Fibroblast of lung (primary cell): ENCODE measurements at regions not wholly inside any gene's neighbourhood (a gene's known extent, or its start where the extent isn't known, plus 50 kb on each side); places are given as distances from the start of the nearest gene placed in this dataset.

Experiments
- DNase-seq, 2 donors: peaks; one replicate each; pipeline versions ENCODE4 v3.0.0 to v3.0.0-alpha.2; 2010; ENCODE audit warnings: low read depth in 2 of 2
- H2AFZ ChIP-seq: 2 replicates; pipeline ENCODE4 v1.5.1; 2012; ENCODE audit warnings: low read length, control low read depth, inconsistent platforms
- H3K27ac ChIP-seq: 2 replicates; pipeline ENCODE4 v1.5.1; 2011; ENCODE audit warnings: low read length, control low read depth; ENCODE audit not compliant: insufficient read depth
- H3K27me3 ChIP-seq: 2 replicates; pipeline ENCODE4 v1.5.1; 2011; ENCODE audit warnings: mild to moderate bottlenecking, low read length; ENCODE audit not compliant: control insufficient read depth, insufficient read depth
- H3K36me3 ChIP-seq: 2 replicates; pipeline ENCODE4 v1.5.1; 2011; ENCODE audit warnings: low read length; ENCODE audit not compliant: control insufficient read depth, insufficient read depth
- H3K4me1 ChIP-seq: 2 replicates; pipeline ENCODE4 v1.5.1; 2011; ENCODE audit warnings: low read length; ENCODE audit not compliant: control insufficient read depth, insufficient read depth; ENCODE audit errors: extremely low read depth
- H3K4me2 ChIP-seq: 2 replicates; pipeline ENCODE4 v1.5.1; 2011; ENCODE audit warnings: low read length, control low read depth; ENCODE audit not compliant: insufficient read depth; ENCODE audit errors: extremely low read depth
- H3K4me3 ChIP-seq, 4 experiments: fragments of 200-600 bp in 1 of 4; sonication (generic) in 1 of 4; replicated peaks in 1 of 4; 2 replicates each; pipeline ENCODE4 v1.5.1; 2011 to 2016; ENCODE audit warnings: low read length in 4 of 4, low read depth in 3 of 4, mild to moderate bottlenecking in 3 of 4, control low read depth in 2 of 4, inconsistent platforms in 1 of 4, mixed read lengths in 1 of 4; ENCODE audit not compliant: insufficient read depth in 1 of 4; ENCODE audit errors: control extremely low read depth in 1 of 4
- H3K79me2 ChIP-seq: 2 replicates; pipeline ENCODE4 v1.5.1; 2012; ENCODE audit warnings: mild to moderate bottlenecking, low read length, inconsistent platforms; ENCODE audit not compliant: control insufficient read depth, insufficient read depth
- H3K9ac ChIP-seq: 2 replicates; pipeline ENCODE4 v1.5.1; 2011; ENCODE audit warnings: mild to moderate bottlenecking, low read length, control low read depth; ENCODE audit not compliant: insufficient read depth
- H3K9me3 ChIP-seq: 2 replicates; pipeline ENCODE4 v1.5.1; 2012; ENCODE audit warnings: low read depth, low read length; ENCODE audit not compliant: control insufficient read depth, insufficient read depth
- H4K20me1 ChIP-seq: 2 replicates; pipeline ENCODE4 v1.5.1; 2011; ENCODE audit warnings: low read length; ENCODE audit not compliant: control insufficient read depth, insufficient read depth; ENCODE audit errors: extremely low read depth
- EZH2 ChIP-seq: IDR thresholded peaks from 2 replicates; pipeline ENCODE4 v1.5.1; 2012; ENCODE audit warnings: low read length, control low read depth, mild to moderate bottlenecking; ENCODE audit errors: missing control alignments
- TF ChIP-seq, protein P1 (sequence below), 2 donors: IDR thresholded peaks in 1 of 2; conservative IDR thresholded peaks in 1 of 2; 1 replicate in 1 of 2; 2 replicates in 1 of 2; pipeline ENCODE4 v1.5.1; 2011 to 2012; ENCODE audit warnings: low read length in 2 of 2, control low read depth in 1 of 2, inconsistent platforms in 1 of 2, low read depth in 1 of 2, mild to moderate bottlenecking in 1 of 2

DNA sequence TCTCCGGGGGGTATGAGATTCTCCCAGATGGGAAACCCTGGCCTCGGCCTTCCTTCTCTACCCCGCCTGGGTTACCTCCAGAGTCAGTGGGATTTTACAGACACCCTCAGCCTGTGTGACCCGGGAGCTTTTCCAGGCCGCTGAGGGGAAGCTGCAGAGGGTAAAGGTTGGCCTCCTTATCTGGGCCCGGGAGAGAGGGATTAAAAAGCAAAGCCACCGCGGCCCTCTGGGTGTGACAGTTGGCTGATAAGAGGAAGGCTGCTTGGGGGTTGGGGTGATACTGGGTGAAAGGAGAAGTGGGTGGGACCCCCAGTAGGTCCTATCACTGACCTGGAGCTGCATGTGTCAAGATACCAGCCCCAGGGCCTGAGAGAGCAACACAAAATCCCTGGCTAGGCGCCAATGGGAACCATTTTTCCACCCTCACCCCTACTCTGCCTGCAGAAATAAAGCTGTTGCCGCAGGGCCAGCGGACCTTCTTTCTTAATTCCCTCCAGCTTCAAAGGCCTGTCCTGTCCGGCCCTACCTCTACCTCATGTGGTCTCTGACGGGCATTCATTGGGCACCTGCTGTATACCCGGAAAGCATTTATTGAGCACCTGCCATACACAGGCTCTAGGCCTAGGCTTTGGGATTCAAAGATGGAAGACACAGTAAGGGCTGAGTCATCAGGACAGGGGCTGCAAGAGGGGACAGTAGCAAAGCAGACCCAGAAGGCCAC, 77.6 kb upstream of the GSE1 start:
- Histone ChIP-seq H3K9ac (no peak overlapping the region), H3K4me2 (no peak overlapping the region), H3K79me2 (no peaks in the 10 kb centered on the region), H3K9me3 (no peaks in the 10 kb centered on the region), H3K4me3 (no peak overlapping the region), H4K20me1 (no peaks in the 10 kb centered on the region), H3K4me1 (no peaks in the 10 kb centered on the region), H3K36me3 (no peaks in the 10 kb centered on the region), H3K27me3 (no peaks in the 10 kb centered on the region), H2AFZ (no peak overlapping the region), H3K27ac (no peak overlapping the region)
- TF ChIP-seq EZH2 = no peak
- TF ChIP-seq, protein P1, sequence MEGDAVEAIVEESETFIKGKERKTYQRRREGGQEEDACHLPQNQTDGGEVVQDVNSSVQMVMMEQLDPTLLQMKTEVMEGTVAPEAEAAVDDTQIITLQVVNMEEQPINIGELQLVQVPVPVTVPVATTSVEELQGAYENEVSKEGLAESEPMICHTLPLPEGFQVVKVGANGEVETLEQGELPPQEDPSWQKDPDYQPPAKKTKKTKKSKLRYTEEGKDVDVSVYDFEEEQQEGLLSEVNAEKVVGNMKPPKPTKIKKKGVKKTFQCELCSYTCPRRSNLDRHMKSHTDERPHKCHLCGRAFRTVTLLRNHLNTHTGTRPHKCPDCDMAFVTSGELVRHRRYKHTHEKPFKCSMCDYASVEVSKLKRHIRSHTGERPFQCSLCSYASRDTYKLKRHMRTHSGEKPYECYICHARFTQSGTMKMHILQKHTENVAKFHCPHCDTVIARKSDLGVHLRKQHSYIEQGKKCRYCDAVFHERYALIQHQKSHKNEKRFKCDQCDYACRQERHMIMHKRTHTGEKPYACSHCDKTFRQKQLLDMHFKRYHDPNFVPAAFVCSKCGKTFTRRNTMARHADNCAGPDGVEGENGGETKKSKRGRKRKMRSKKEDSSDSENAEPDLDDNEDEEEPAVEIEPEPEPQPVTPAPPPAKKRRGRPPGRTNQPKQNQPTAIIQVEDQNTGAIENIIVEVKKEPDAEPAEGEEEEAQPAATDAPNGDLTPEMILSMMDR (conservative IDR thresholded peaks at IDR 0.05 in 1 of 2, IDR thresholded peaks at IDR 0.05 in 1 of 2; ENCODE audit: low read depth in 1 of 2, low read length in 2 of 2) = no peak
- no peak for DNase-seq

DNA sequence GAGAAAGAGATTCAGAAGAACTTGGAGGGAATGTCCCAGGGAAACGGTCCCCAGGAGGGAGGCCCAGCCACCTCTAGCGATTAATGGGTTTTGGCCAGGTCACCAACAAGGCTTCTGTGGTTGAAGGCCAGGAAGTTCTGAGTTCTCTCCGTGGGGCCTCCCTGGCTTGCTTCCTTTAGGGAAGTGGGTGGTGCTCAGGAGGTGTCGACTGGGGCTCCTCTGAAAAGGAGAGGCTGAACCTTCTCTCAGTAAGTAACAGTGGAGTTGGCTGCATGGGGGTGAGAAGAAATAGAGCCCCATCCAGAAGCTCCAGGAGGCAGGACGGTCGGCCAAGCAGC, 77.1 kb upstream of the GSE1 start:
- H3K79me2 ChIP-seq = no peaks in the 10 kb centered on the region
- H3K9me3 ChIP-seq = no peaks in the 10 kb centered on the region
- TF ChIP-seq EZH2 = no peak
- H3K27ac ChIP-seq = no peak overlapping the region
- no peaks in the 10 kb centered on the region for H3K27me3 ChIP-seq
- H3K36me3 ChIP-seq = no peaks in the 10 kb centered on the region
- H3K4me3 ChIP-seq = no peak overlapping the region
- H2AFZ ChIP-seq = no peak overlapping the region
- DNase-seq = no peak
- H3K9ac ChIP-seq = no peak overlapping the region
- no peaks in the 10 kb centered on the region for H4K20me1 ChIP-seq
- H3K4me2 ChIP-seq = no peak overlapping the region
- H3K4me1 ChIP-seq = no peaks in the 10 kb centered on the region

DNA sequence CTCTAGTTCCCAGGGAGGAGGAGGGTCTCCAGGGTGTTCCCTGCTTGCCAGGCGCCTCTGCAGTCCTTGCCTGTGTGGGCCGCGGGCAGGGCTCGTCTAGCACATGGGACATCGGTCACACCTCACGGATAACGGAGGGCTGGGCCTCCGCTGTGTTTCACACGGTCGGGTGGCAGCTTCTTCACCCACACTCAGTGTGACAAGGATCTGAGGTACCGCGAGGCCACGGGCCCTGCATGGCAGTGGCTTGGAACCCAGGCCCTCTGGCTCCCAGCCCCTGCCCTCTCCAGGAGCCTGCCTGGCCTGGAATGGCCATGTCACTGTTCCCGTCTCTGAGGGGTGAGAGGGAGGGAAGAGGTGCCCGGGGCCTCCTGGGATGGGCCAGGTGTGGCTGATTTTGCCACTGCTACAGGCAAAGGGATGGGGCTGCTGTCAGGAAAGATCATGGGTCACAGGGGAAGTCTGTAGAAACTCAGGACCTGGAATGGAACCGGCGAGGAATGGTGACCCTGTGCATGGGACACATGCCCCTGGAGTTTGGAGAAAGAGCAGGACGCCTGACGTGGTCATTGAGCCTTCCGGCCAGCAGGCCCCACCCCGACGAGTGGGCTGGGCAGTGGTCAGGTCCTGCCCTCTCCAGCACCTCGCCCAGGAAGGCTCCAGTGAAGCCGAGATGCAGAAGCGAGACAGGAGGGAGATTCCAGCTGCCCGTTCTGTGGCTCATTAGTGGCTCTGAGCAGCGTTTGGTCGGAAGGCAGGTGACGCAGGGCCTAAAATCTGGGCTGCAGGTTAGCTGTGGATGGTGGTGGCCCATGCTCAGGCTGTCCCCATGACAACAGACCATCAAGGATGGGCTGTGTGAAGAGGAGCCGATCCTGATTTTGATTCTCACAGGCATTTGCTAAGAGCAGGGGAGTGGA, 76.5 kb upstream of the GSE1 start:
- DNase-seq = no peak
- no peak overlapping the region for H3K27ac ChIP-seq
- no peak overlapping the region for H3K4me2 ChIP-seq
- H3K27me3 ChIP-seq = no peaks in the 10 kb centered on the region
- no peaks in the 10 kb centered on the region for H3K4me1 ChIP-seq
- no peak overlapping the region for H2AFZ ChIP-seq
- TF ChIP-seq, protein P1 (conservative IDR thresholded peaks at IDR 0.05 in 1 of 2, IDR thresholded peaks at IDR 0.05 in 1 of 2; ENCODE audit: low read depth in 1 of 2, low read length in 2 of 2) = no peak
- TF ChIP-seq EZH2 = no peak
- H3K9me3 ChIP-seq = no peaks in the 10 kb centered on the region
- H3K4me3 ChIP-seq = no peak overlapping the region
- H3K9ac ChIP-seq = no peak overlapping the region
- H4K20me1 ChIP-seq = no peaks in the 10 kb centered on the region
- H3K79me2 ChIP-seq = no peaks in the 10 kb centered on the region
- H3K36me3 ChIP-seq = no peaks in the 10 kb centered on the region
